D721Med (cell line): ENCODE measurements at regions not wholly inside any gene's neighbourhood (a gene's known extent, or its start where the extent isn't known, plus 50 kb on each side); places are given as distances from the start of the nearest gene placed in this dataset.

Source experiments
- DNase-seq: peaks from one replicate; pipeline ENCODE4 v3.0.0; 2011; ENCODE audit warnings: low spot score; ENCODE audit not compliant: insufficient read length
- FAIRE-seq: peaks from 2 replicates; lab custom pipeline; 2011; peaks lifted over from hg19 to GRCh38; lab: Jason Lieb, UNC
- CTCF ChIP-seq: IDR thresholded peaks from 2 replicates; pipeline ENCODE4 v1.5.1; 2012; ENCODE audit warnings: mild to moderate bottlenecking, control low read depth; ENCODE audit not compliant: insufficient read depth; ENCODE audit errors: missing control alignments

DNA sequence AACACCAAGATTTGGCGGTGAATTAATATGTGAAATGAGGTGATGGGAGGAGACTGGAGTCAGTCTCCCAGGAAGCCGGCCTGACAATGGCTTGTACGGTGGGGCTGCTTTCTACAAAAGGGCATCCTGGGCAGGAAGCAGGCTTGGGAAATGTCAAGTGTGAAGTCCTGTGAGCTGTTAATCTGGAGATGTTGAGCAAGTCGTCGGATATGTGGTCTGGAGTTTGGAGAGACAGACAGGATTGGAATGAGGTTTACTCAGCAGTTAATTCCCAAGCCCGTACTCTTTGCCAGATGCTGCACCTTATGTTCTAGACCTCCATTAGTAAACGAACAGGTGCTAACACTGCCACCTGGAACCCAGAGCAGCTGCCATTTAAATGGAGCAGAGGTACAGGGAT, 107.7 kb upstream of the FOXC1 start:
- no peak for TF ChIP-seq CTCF
- DNase-seq: no peak
- no peak for FAIRE-seq

DNA sequence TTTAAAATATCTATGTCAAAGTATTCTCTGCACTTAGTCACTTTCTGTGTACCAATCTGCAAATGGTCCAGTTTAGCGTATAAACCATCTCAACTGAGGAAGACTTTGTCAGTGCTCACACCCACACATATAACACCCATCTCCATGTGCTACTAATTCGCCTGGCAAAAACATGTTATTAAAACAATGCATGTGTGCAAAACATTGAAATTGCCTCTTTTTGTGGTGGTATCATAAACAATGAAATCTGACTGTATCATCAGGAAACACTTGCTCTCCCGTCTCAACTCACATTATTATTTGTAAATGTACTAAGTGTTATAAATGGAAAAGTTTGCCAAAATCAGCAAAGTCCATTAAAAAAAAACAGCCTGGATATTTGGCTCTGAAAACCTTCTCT, 105.9 kb upstream of the FOXC1 start:
- DNase-seq (no peak), FAIRE-seq (no peak)
- no peak for TF ChIP-seq CTCF

DNA sequence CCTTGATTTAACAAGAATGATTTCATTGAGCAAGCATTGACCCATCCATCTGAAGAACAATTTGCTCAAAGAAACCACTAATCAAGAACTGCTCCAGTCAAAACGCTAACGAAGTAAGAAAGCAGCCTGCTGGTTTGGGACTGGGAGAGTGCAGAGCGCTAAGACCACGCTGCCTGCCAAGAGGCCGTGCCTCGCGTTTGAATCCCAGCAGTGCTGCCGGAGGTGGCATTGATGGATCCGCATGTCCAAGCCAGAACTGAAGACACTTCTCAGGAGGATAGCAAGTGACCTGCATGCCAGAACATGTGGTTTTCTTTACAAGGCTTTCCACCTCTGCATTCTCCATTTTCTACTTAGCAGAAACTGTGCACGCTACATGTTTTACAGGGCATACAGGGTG, 105.2 kb upstream of the FOXC1 start:
- FAIRE-seq: no peak
- TF ChIP-seq CTCF: no peak
- DNase-seq: no peak

DNA sequence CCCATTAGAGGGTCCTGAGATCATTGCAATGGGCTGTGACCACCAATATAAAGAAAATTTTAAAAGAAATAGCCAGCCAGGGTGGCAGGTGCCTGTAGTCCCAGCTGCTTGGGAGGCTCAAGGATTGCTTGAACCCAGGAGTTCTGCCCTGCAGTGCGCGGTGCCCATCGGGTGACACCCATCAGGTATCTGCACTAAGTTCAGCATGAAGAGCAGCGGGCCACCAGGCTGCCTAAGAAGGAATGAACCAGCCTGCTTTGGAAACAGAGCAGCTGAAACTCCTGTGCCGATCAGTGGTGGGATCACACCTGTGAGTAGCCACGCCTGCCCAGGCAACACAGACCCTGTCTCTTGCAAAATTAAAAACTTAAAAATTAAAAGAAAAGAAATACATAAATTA, 102.5 kb upstream of the FOXC1 start:
- FAIRE-seq: no peak

GRCh38 chr6:1509241-1509640, 100.5 kb upstream of the FOXC1 start:
- FAIRE-seq (no peak), DNase-seq (no peak)
- no peak for TF ChIP-seq CTCF

More for the DNA sequence above, 102.5 kb upstream of the FOXC1 start:
- DNase-seq: no peak
- no peak for TF ChIP-seq CTCF

DNA sequence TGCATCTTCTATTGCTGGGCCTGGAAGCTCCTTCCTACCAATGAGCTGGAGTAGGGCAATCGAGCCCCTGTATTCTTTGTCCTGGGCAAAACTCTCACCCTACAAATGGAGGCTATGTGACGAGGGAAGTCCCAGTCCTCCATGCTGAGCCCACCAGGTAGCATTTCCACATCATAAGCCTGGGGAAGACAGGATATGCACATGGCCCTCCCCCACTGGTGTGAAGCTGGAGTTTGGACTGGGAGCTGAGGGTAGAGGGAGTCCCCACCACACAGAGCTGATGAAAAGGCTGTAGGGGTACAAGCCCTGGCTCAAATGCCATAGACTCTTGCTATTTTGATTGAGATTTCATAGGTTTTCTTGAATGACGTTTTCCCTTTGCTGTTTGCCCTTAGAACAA, 99.5 kb upstream of the FOXC1 start:
- no peak for FAIRE-seq
- no peak for TF ChIP-seq CTCF
- no peak for DNase-seq

DNA sequence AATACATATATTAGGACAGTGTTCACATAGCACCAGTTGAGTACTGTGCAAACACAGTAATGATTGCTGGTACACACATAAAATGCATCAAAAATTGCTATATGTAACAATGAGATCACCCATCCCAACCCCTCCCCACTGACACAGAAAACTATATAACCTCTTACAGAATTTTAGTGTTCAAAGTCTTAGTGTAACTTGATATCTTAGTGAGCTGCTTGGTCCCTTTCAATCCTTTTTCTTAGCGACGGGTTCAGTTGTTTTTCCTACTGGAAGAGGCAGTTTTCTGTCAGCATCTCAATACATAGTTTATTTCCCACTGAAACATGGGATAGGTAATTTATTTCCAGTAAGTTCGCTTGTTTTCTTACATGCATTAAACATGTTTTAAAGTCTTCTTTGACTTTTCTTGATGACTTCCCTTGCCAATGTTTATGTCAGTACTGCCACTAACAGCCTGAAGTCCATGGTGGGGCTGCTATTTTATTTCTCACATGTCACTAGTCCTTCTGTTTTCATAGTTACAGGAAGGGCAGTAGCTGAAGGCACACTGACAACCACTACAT, 96.4 kb upstream of the FOXC1 start:
- no peak for FAIRE-seq
- no peak for DNase-seq
- TF ChIP-seq CTCF: no peak
